ENCODE measurements at regions not wholly inside any gene's neighbourhood (a gene's known extent, or its start where the extent isn't known, plus 50 kb on each side); places are given as distances from the start of the nearest gene placed in this dataset.

DNA sequence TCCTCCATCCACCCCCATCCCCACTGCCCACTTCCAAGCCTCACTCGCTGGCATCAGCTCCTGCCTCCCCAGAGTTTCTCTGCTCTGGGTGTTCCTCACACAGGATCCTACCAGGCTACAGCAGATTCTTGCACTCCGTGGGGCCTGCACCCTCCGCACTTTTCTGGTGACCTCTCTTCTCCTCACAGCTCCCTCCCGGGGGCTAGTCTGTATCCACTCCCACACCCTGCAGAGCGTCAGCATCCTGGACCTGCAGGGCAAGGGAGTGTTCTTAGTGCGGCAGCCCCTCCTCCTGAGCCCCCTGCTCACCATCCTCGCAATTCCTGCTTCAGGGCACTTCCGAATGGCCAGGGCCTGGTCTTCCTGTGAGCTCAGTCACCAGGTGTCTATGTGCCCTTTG lies 224.2 kb downstream of the DLL1 start:
- H3K4me1 ChIP-seq: no peaks in the 10 kb centered on the region
- H3K27me3 ChIP-seq: no peaks in the 10 kb centered on the region
- DNase-seq (no peak), ATAC-seq (no peak)
- intact Hi-C loops (cut with DNase I): no loop called here
- H3K9me3 ChIP-seq: no peaks in the 10 kb centered on the region
- TF ChIP-seq, protein P1, sequence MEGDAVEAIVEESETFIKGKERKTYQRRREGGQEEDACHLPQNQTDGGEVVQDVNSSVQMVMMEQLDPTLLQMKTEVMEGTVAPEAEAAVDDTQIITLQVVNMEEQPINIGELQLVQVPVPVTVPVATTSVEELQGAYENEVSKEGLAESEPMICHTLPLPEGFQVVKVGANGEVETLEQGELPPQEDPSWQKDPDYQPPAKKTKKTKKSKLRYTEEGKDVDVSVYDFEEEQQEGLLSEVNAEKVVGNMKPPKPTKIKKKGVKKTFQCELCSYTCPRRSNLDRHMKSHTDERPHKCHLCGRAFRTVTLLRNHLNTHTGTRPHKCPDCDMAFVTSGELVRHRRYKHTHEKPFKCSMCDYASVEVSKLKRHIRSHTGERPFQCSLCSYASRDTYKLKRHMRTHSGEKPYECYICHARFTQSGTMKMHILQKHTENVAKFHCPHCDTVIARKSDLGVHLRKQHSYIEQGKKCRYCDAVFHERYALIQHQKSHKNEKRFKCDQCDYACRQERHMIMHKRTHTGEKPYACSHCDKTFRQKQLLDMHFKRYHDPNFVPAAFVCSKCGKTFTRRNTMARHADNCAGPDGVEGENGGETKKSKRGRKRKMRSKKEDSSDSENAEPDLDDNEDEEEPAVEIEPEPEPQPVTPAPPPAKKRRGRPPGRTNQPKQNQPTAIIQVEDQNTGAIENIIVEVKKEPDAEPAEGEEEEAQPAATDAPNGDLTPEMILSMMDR (IDR thresholded peaks at IDR 0.05): no peak
- H3K27ac ChIP-seq: no peak overlapping the region
- no peaks in the 10 kb centered on the region for H3K36me3 ChIP-seq
- H3K4me3 ChIP-seq: no peak overlapping the region

DNA sequence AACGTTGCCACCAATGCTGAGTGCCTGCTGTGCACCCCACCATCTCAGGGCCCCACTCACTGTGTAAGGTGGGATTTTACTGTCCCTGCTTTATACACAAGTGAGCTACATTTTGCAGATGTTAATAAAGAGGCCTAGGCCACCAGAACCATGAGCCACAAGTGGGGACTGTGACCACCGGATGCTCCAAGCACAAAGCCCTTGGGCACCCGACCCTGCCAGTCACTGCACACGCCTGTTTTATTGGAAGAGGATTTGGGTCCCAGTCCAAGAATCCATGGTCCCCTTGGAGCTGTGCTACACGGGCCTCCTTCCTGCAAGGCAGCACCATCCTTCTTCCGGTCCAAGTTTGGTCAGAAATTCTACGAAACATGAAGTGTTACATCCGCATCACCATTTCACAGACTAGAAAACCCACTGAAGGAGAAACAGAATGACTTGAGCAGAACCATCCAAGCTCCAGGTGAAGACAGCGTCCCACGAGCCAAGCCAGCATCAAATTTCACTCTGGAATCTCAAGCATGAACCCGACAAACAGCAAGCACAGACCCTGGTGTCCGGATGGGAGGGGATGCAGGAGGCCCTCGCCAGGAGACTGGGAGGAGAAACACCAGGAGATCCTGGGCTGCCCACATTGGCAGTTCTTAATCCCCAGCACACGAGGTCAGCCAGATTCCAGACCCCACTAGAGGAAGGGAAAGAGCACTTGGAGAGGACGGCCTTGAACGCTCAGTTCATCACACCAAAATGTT lies 226.9 kb downstream of the DLL1 start:
- Histone ChIP-seq H3K27me3 (no peaks in the 10 kb centered on the region), H3K9me3 (no peaks in the 10 kb centered on the region), H3K36me3 (no peaks in the 10 kb centered on the region), H3K27ac (no peak overlapping the region), H3K4me3 (no peak overlapping the region), H3K4me1 (no peaks in the 10 kb centered on the region)
- TF ChIP-seq, protein P1 (IDR thresholded peaks at IDR 0.05): no peak
- intact Hi-C loops (cut with DNase I): no loop called here
- ATAC-seq: no peak
- DNase-seq: peak; percentile 46

DNA sequence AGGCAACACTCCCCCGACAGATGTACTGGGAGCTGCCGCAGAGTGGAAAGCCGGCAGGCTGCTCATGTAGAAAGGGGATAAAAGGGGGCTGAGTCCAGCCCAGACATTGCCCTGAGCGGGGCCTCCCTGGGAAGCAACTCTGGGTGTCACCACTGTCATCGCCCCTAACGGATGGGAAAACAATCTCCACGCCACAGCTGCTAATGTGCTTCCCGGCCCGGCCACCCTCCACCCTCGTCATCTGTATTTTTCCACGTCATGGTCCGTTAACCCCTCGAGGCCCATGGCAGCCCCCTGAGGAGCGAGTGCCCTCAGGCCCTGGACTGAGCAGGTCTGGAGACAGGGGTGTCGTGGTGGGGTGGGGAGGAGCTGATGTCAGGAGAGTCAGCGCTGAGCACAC lies 227.4 kb downstream of the DLL1 start:
- ATAC-seq: no peak
- Histone ChIP-seq H3K4me3 (no peak overlapping the region), H3K27me3 (no peaks in the 10 kb centered on the region), H3K4me1 (no peaks in the 10 kb centered on the region), H3K27ac (no peak overlapping the region), H3K9me3 (no peaks in the 10 kb centered on the region), H3K36me3 (no peaks in the 10 kb centered on the region)
- TF ChIP-seq, protein P1 (IDR thresholded peaks at IDR 0.05): no peak
- intact Hi-C loops (cut with DNase I): no loop called here
- peak; percentile 55 for DNase-seq

DNA sequence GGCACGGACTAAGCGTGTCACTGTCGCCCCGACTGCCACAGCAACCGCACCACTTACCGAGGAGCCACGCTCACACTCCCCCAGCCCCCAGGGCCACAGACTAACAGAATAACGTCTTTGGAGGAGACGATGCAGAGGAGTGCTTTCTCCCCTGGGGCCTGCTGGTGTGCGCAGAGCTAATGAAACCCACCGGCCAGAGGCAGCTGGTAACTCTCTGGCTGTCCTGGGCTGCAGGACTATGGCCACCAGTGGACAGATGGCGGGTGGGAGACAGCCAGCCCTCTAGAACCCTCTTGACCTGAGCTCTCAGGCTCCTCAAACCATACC lies 228.0 kb downstream of the DLL1 start:
- no peak for DNase-seq
- TF ChIP-seq, protein P1 (IDR thresholded peaks at IDR 0.05): no peak
- no peaks in the 10 kb centered on the region for H3K27me3 ChIP-seq
- no peak overlapping the region for H3K27ac ChIP-seq
- intact Hi-C loops (cut with DNase I): no loop called here
- no peak overlapping the region for H3K4me3 ChIP-seq
- peak; percentile 4 for ATAC-seq
- H3K36me3 ChIP-seq: no peaks in the 10 kb centered on the region
- no peaks in the 10 kb centered on the region for H3K9me3 ChIP-seq
- no peaks in the 10 kb centered on the region for H3K4me1 ChIP-seq

DNA sequence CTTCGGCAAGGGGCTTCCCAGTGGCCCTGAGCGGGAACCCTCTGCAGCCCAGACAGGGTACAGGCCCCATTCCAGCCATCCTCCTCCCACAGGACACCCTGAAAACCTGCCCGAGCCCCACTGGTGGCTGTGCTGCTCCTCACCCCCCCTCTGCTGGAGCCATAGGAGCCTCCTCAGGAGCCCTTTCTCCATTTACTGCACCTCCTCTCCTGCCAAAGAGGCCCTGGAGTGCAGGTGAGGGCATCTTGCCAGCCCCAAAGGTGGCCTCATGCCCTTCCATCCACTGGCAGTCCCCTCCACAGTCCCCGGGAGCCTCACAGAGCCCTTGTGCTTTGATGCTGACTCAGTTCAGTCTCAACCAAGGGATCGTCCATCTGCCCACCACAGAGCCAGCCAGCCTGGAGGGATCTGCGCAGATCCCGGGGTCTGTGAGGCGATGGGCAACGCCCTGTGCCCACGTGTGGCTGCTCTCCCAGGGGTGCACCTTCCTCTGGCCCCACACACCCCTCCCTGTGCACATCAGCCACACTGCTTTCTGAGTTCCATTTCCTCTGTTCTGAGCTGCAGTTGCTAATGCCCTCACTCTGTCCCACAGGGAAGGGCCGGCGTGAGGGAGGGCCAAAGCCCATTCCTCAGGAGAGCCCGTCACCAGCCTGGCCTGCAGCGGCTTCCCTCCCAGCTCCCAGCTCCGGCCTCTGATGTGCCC lies 228.5 kb downstream of the DLL1 start:
- intact Hi-C loops (cut with DNase I): no loop called here
- peak; percentile 51 for DNase-seq
- ATAC-seq: peak; percentile 5
- H3K4me1 ChIP-seq: no peaks in the 10 kb centered on the region
- H3K27ac ChIP-seq: no peak overlapping the region
- H3K9me3 ChIP-seq: no peaks in the 10 kb centered on the region
- TF ChIP-seq, protein P1 (IDR thresholded peaks at IDR 0.05): no peak
- H3K27me3 ChIP-seq: no peaks in the 10 kb centered on the region
- H3K4me3 ChIP-seq: no peak overlapping the region
- H3K36me3 ChIP-seq: no peaks in the 10 kb centered on the region

Measured in upper lobe of right lung (tissue), 1 donor.